Mesenchymal stem cell (in vitro differentiated cells and primary cell): ENCODE measurements at regions not wholly inside any gene's neighbourhood (a gene's known extent, or its start where the extent isn't known, plus 50 kb on each side); places are given as distances from the start of the nearest gene placed in this dataset.

ENCODE experiments used
- DNase-seq: peaks from one replicate; pipeline ENCODE4 v3.0.0-alpha.2; 2013
- H2AFZ ChIP-seq: one replicate; pipeline ENCODE4 v1.6.1; 2013; ENCODE audit warnings: low read depth, mild to moderate bottlenecking, control low read depth, inconsistent platforms, low read length, moderate library complexity
- H2AK5ac ChIP-seq: 2 replicates; pipeline ENCODE4 v1.6.1; 2013; ENCODE audit warnings: low read length, moderate library complexity, mild to moderate bottlenecking, inconsistent platforms; ENCODE audit not compliant: severe bottlenecking
- H2BK120ac ChIP-seq: one replicate; pipeline ENCODE4 v1.6.1; 2013; ENCODE audit warnings: low read depth, mild to moderate bottlenecking, inconsistent platforms, low read length, moderate library complexity
- H2BK12ac ChIP-seq, 2 experiments: one replicate each; pipeline ENCODE4 v1.6.1; 2013; ENCODE audit warnings: inconsistent platforms in 2 of 2, low read length in 2 of 2, mild to moderate bottlenecking in 2 of 2, moderate library complexity in 2 of 2, control low read depth in 1 of 2
- H2BK15ac ChIP-seq: one replicate; pipeline ENCODE4 v1.6.1; 2013; ENCODE audit warnings: mild to moderate bottlenecking, low read depth, inconsistent platforms; ENCODE audit not compliant: poor library complexity, severe bottlenecking
- H2BK5ac ChIP-seq: 2 replicates; pipeline ENCODE4 v1.6.1; 2013; ENCODE audit warnings: low read depth, mild to moderate bottlenecking, low read length, control low read depth, inconsistent platforms; ENCODE audit not compliant: poor library complexity, severe bottlenecking
- H3K14ac ChIP-seq, 2 experiments: one replicate each; pipeline ENCODE4 v1.6.1; 2013; ENCODE audit warnings: inconsistent platforms in 2 of 2, low read length in 2 of 2, control low read depth in 1 of 2, mild to moderate bottlenecking in 1 of 2, moderate library complexity in 1 of 2
- H3K18ac ChIP-seq, 2 experiments: one replicate each; pipeline ENCODE4 v1.6.1; 2013; ENCODE audit warnings: inconsistent platforms in 2 of 2, low read length in 2 of 2, control low read depth in 1 of 2, low read depth in 1 of 2, mild to moderate bottlenecking in 1 of 2
- H3K23ac ChIP-seq, 2 experiments: one replicate each; pipeline ENCODE4 v1.6.1; 2013; ENCODE audit warnings: inconsistent platforms in 2 of 2, low read length in 2 of 2, mild to moderate bottlenecking in 2 of 2, moderate library complexity in 2 of 2, control low read depth in 1 of 2
- H3K27ac ChIP-seq: 2 replicates; pipeline ENCODE4 v1.5.1; 2013; ENCODE audit warnings: mild to moderate bottlenecking, moderate library complexity, low read length, control low read depth, inconsistent platforms; ENCODE audit not compliant: poor library complexity, severe bottlenecking
- H3K27me3 ChIP-seq, 2 experiments: 2 replicates each; pipeline versions ENCODE4 v1.6.1 to v1.7.0; 2013; ENCODE audit warnings: low read length in 2 of 2, mild to moderate bottlenecking in 2 of 2, moderate library complexity in 2 of 2, control low read depth in 1 of 2, inconsistent platforms in 1 of 2; ENCODE audit not compliant: control insufficient read depth in 1 of 2, insufficient read depth in 1 of 2
- H3K36me3 ChIP-seq, 2 experiments: 2 replicates each; pipeline versions ENCODE4 v1.6.1 to v1.7.0; 2013; ENCODE audit warnings: low read length in 2 of 2, control low read depth in 1 of 2, inconsistent platforms in 1 of 2, low read depth in 1 of 2, mild to moderate bottlenecking in 1 of 2; ENCODE audit not compliant: insufficient read depth in 2 of 2, control insufficient read depth in 1 of 2
- H3K4ac ChIP-seq, 2 experiments: one replicate each; pipeline ENCODE4 v1.6.1; 2013; ENCODE audit warnings: inconsistent platforms in 2 of 2, low read length in 2 of 2, mild to moderate bottlenecking in 2 of 2, moderate library complexity in 2 of 2, control low read depth in 1 of 2, low read depth in 1 of 2
- H3K4me1 ChIP-seq: 2 replicates; pipeline ENCODE4 v1.6.1; 2013; ENCODE audit warnings: low read depth, low read length, control low read depth; ENCODE audit not compliant: control insufficient read depth, insufficient read depth
- H3K4me2 ChIP-seq: 2 replicates; pipeline ENCODE4 v1.6.1; 2013; ENCODE audit warnings: low read length, mild to moderate bottlenecking, inconsistent platforms; ENCODE audit not compliant: poor library complexity, severe bottlenecking
- H3K4me3 ChIP-seq, 2 experiments: 2 replicates each; pipeline versions ENCODE4 v1.5.1 to v1.7.0; 2013; ENCODE audit warnings: low read length in 2 of 2, mild to moderate bottlenecking in 2 of 2, control low read depth in 1 of 2, low read depth in 1 of 2; ENCODE audit not compliant: insufficient read depth in 1 of 2
- H3K79me1 ChIP-seq: replicated peaks from 2 replicates; pipeline ENCODE4 v1.6.1; 2013; ENCODE audit warnings: mild to moderate bottlenecking, control low read depth, low read length, inconsistent platforms; ENCODE audit not compliant: poor library complexity, severe bottlenecking
- H3K9ac ChIP-seq: 2 replicates; pipeline ENCODE4 v1.7.0; 2013; ENCODE audit warnings: mild to moderate bottlenecking, low read length, moderate library complexity
- H3K9me3 ChIP-seq: 2 replicates; pipeline ENCODE4 v1.7.0; 2013; ENCODE audit warnings: mild to moderate bottlenecking, low read length; ENCODE audit not compliant: control insufficient read depth
- H4K8ac ChIP-seq: one replicate; pipeline ENCODE4 v1.6.1; 2013; ENCODE audit warnings: inconsistent platforms, mild to moderate bottlenecking, low read length, moderate library complexity
- H4K91ac ChIP-seq: one replicate; pipeline ENCODE4 v1.6.1; 2013; ENCODE audit warnings: mild to moderate bottlenecking, low read length, inconsistent platforms
- WGBS: methylation state at CpG from one replicate; pipeline ENCODE4 v1.1.7; 2013; ENCODE audit warnings: mixed read lengths; 5-methylcytosine and 5-hydroxymethylcytosine counted together

GRCh38 chr20:52921340-52921739 lies 50.8 kb upstream of the TSHZ2 start:
- no peak overlapping the region for H4K91ac ChIP-seq
- no peak overlapping the region for H3K9ac ChIP-seq
- no peak overlapping the region for H4K8ac ChIP-seq
- H3K14ac ChIP-seq = no peak overlapping the region
- H2BK15ac ChIP-seq = no peak overlapping the region
- H3K4ac ChIP-seq = no peak overlapping the region
- no peaks in the 10 kb centered on the region for H3K79me1 ChIP-seq
- no peaks in the 10 kb centered on the region for H3K4me1 ChIP-seq
- H3K4me2 ChIP-seq = no peak overlapping the region
- H3K36me3 ChIP-seq = no peaks in the 10 kb centered on the region
- H3K27ac ChIP-seq = no peak overlapping the region
- H3K18ac ChIP-seq = no peak overlapping the region
- H3K23ac ChIP-seq = no peak overlapping the region
- no peak overlapping the region for H2AK5ac ChIP-seq
- peak overlapping the region in 1 of 2 experiments; percentile 2 for H2BK12ac ChIP-seq
- no peak overlapping the region for H2BK5ac ChIP-seq
- no peaks in the 10 kb centered on the region for H3K9me3 ChIP-seq
- no peaks in the 10 kb centered on the region for H3K27me3 ChIP-seq
- no peak overlapping the region for H2BK120ac ChIP-seq
- H3K4me3 ChIP-seq = no peak overlapping the region
- no peak overlapping the region for H2AFZ ChIP-seq
- DNase-seq = no peak
- WGBS = 88% methylated on average over 7 of the region's 8 CpGs

DNA sequence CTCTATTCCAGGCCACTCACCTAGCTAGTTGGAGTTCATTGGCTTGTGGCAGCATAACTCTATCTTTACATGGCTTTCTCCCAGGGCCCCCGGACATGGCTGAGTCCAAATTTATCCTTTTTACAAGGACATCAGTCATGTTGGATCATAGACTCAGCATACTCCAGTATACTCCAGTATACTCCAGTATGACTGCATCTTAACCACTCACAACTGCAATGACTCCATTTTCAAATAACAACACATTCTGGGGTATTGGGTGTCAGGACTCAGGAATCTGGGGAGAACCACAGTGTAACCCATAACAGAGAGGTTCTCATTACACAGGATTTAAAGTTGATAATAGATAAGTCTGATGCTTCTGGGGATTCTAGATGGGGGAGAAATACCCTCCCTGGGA lies 53.8 kb upstream of the TSHZ2 start:
- Histone ChIP-seq H3K4me1 (no peaks in the 10 kb centered on the region), H4K91ac (no peak overlapping the region), H3K79me1 (no peaks in the 10 kb centered on the region), H3K27me3 (no peaks in the 10 kb centered on the region), H2BK12ac (no peak overlapping the region), H3K14ac (no peak overlapping the region), H3K4me3 (no peak overlapping the region), H2BK5ac (no peak overlapping the region), H3K9ac (no peak overlapping the region), H3K4ac (no peak overlapping the region), H4K8ac (no peak overlapping the region), H3K23ac (no peak overlapping the region), H3K9me3 (peaks cover 9% of the 10 kb centered on the region), H2AFZ (no peak overlapping the region), H3K4me2 (no peak overlapping the region), H3K18ac (no peak overlapping the region), H2BK15ac (no peak overlapping the region), H2AK5ac (no peak overlapping the region), H3K36me3 (no peaks in the 10 kb centered on the region), H3K27ac (no peak overlapping the region), H2BK120ac (no peak overlapping the region)
- DNase-seq = no peak
- WGBS = 96% methylated on average over 1 of the region's 1 CpG

DNA sequence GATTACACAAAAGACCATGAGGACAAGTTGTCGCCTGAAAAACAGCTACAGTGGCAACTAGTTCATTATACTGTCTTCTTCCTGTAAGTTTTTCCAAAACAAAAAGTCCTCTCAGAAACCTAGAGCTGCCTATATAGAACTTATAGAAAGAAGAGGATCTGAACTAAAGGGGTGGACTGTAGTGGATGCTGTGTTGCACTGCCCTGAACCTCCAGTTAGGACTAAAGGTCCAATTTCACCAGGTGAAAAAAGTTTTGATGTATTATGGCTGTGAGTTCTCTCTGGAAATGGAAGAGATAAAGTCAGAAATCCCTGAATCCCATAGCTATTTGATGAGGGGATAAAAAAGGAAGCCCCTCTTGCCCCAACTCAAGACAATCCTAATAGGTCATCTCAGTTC lies 56.6 kb upstream of the TSHZ2 start:
- Histone ChIP-seq H2AK5ac (no peak overlapping the region), H2BK120ac (no peak overlapping the region), H4K8ac (no peak overlapping the region), H3K79me1 (no peaks in the 10 kb centered on the region), H2BK5ac (no peak overlapping the region), H3K4me3 (no peak overlapping the region), H3K23ac (no peak overlapping the region), H3K4ac (no peak overlapping the region), H3K27me3 (no peaks in the 10 kb centered on the region), H3K27ac (no peak overlapping the region), H2BK12ac (no peak overlapping the region), H2AFZ (no peak overlapping the region), H3K9ac (no peak overlapping the region), H4K91ac (no peak overlapping the region), H3K36me3 (no peaks in the 10 kb centered on the region), H3K4me2 (no peak overlapping the region), H3K9me3 (peaks cover 9% of the 10 kb centered on the region), H3K18ac (no peak overlapping the region), H3K14ac (no peak overlapping the region), H3K4me1 (no peaks in the 10 kb centered on the region), H2BK15ac (no peak overlapping the region)
- DNase-seq = no peak
- WGBS = no CpG with 5 or more reads among the region's 1 CpG

GRCh38 chr20:52914870-52915269 lies 57.3 kb upstream of the TSHZ2 start:
- H3K23ac ChIP-seq = no peak overlapping the region
- no peaks in the 10 kb centered on the region for H3K79me1 ChIP-seq
- no peaks in the 10 kb centered on the region for H3K27me3 ChIP-seq
- DNase-seq = no peak
- H3K9me3 ChIP-seq = peaks cover 9% of the 10 kb centered on the region
- no peak overlapping the region for H3K14ac ChIP-seq
- no peak overlapping the region for H3K4me2 ChIP-seq
- H3K18ac ChIP-seq = peak overlapping the region in 1 of 2 experiments; percentile 12
- H3K4ac ChIP-seq = no peak overlapping the region
- H2BK120ac ChIP-seq = no peak overlapping the region
- no peaks in the 10 kb centered on the region for H3K4me1 ChIP-seq
- no peak overlapping the region for H4K8ac ChIP-seq
- H2AFZ ChIP-seq = no peak overlapping the region
- no peak overlapping the region for H2BK12ac ChIP-seq
- no peak overlapping the region for H3K4me3 ChIP-seq
- H2BK5ac ChIP-seq = no peak overlapping the region
- H3K27ac ChIP-seq = no peak overlapping the region
- no peak overlapping the region for H3K9ac ChIP-seq
- H3K36me3 ChIP-seq = no peaks in the 10 kb centered on the region
- no peak overlapping the region for H4K91ac ChIP-seq
- no peak overlapping the region for H2BK15ac ChIP-seq
- no peak overlapping the region for H2AK5ac ChIP-seq
- 95% methylated on average over 2 of the region's 2 CpGs for WGBS
